ENCODE measurements at regions not wholly inside any gene's neighbourhood (a gene's known extent, or its start where the extent isn't known, plus 50 kb on each side); places are given as distances from the start of the nearest gene placed in this dataset.
"Not testable (repeated sequence)": the region's sequence is repeated elsewhere in the genome, so short reads cannot be mapped to it uniquely, and the experiment has no call there.

- not testable (repeated sequence) for H3K9ac ChIP-seq (ENCODE audit: low read length); H3K27ac ChIP-seq (ENCODE audit: low read depth, low read length); H4K20me1 ChIP-seq (ENCODE audit: low read depth, low read length); H2AFZ ChIP-seq (ENCODE audit: low read depth, low read length, severe bottlenecking); H3K9me2 ChIP-seq (replicated peaks; ENCODE audit: insufficient read depth, low read length); H3K9me3 ChIP-seq (ENCODE audit: insufficient read depth, low read length); H3F3A ChIP-seq (ENCODE audit: insufficient read depth); H3K79me2 ChIP-seq (ENCODE audit: insufficient read depth, low read length); H3K27me3 ChIP-seq (ENCODE audit: low read length); H3K36me3 ChIP-seq (ENCODE audit: low read length); H3K4me3 ChIP-seq (ENCODE audit: insufficient read depth, low read length, poor library complexity, severe bottlenecking); H3K4me2 ChIP-seq (ENCODE audit: low read depth, low read length, poor library complexity, severe bottlenecking)
Observed at GRCh38 chr7:35918217-35918616, 117.4 kb downstream of the SEPTIN7 start.

- not testable (repeated sequence) for H3K4me3 ChIP-seq (ENCODE audit: insufficient read depth, low read length, poor library complexity, severe bottlenecking); H4K20me1 ChIP-seq (ENCODE audit: low read depth, low read length); H3K4me2 ChIP-seq (ENCODE audit: low read depth, low read length, poor library complexity, severe bottlenecking); H3K36me3 ChIP-seq (ENCODE audit: low read length); H3F3A ChIP-seq (ENCODE audit: insufficient read depth); H3K9me3 ChIP-seq (ENCODE audit: insufficient read depth, low read length); H3K9ac ChIP-seq (ENCODE audit: low read length); H3K9me2 ChIP-seq (replicated peaks; ENCODE audit: insufficient read depth, low read length); H3K27ac ChIP-seq (ENCODE audit: low read depth, low read length); H3K27me3 ChIP-seq (ENCODE audit: low read length); H3K79me2 ChIP-seq (ENCODE audit: insufficient read depth, low read length); H2AFZ ChIP-seq (ENCODE audit: low read depth, low read length, severe bottlenecking)
Observed at GRCh38 chr7:35919607-35920006, 118.8 kb downstream of the SEPTIN7 start.

- not testable (repeated sequence) for H3K27me3 ChIP-seq (ENCODE audit: low read length); H3K9ac ChIP-seq (ENCODE audit: low read length); H3K27ac ChIP-seq (ENCODE audit: low read depth, low read length); H3K9me2 ChIP-seq (replicated peaks; ENCODE audit: insufficient read depth, low read length); H3K36me3 ChIP-seq (ENCODE audit: low read length); H3K4me3 ChIP-seq (ENCODE audit: insufficient read depth, low read length, poor library complexity, severe bottlenecking); H4K20me1 ChIP-seq (ENCODE audit: low read depth, low read length); H3F3A ChIP-seq (ENCODE audit: insufficient read depth); H3K4me2 ChIP-seq (ENCODE audit: low read depth, low read length, poor library complexity, severe bottlenecking); H3K9me3 ChIP-seq (ENCODE audit: insufficient read depth, low read length); H2AFZ ChIP-seq (ENCODE audit: low read depth, low read length, severe bottlenecking); H3K79me2 ChIP-seq (ENCODE audit: insufficient read depth, low read length)
Observed at GRCh38 chr7:35921338-35921737, 120.5 kb downstream of the SEPTIN7 start.

GRCh38 chr7:35924668-35925067 is 123.8 kb downstream of the SEPTIN7 start:
- not testable (repeated sequence) for H3K36me3 ChIP-seq (ENCODE audit: low read length); H3F3A ChIP-seq (ENCODE audit: insufficient read depth); H3K9ac ChIP-seq (ENCODE audit: low read length); H3K4me3 ChIP-seq (ENCODE audit: insufficient read depth, low read length, poor library complexity, severe bottlenecking); H3K27ac ChIP-seq (ENCODE audit: low read depth, low read length); H3K9me2 ChIP-seq (replicated peaks; ENCODE audit: insufficient read depth, low read length); H3K9me3 ChIP-seq (ENCODE audit: insufficient read depth, low read length); H3K79me2 ChIP-seq (ENCODE audit: insufficient read depth, low read length); H4K20me1 ChIP-seq (ENCODE audit: low read depth, low read length); H2AFZ ChIP-seq (ENCODE audit: low read depth, low read length, severe bottlenecking); H3K4me2 ChIP-seq (ENCODE audit: low read depth, low read length, poor library complexity, severe bottlenecking); H3K27me3 ChIP-seq (ENCODE audit: low read length)

- not testable (repeated sequence) for H3K27ac ChIP-seq (ENCODE audit: low read depth, low read length); H3K27me3 ChIP-seq (ENCODE audit: low read length); H3K4me3 ChIP-seq (ENCODE audit: insufficient read depth, low read length, poor library complexity, severe bottlenecking); H4K20me1 ChIP-seq (ENCODE audit: low read depth, low read length); H3K9me3 ChIP-seq (ENCODE audit: insufficient read depth, low read length); H3K79me2 ChIP-seq (ENCODE audit: insufficient read depth, low read length); H3K36me3 ChIP-seq (ENCODE audit: low read length); H3K9ac ChIP-seq (ENCODE audit: low read length); H3F3A ChIP-seq (ENCODE audit: insufficient read depth); H3K9me2 ChIP-seq (replicated peaks; ENCODE audit: insufficient read depth, low read length); H3K4me2 ChIP-seq (ENCODE audit: low read depth, low read length, poor library complexity, severe bottlenecking); H2AFZ ChIP-seq (ENCODE audit: low read depth, low read length, severe bottlenecking)
Observed at GRCh38 chr7:35926966-35927365, 126.1 kb downstream of the SEPTIN7 start.

- not testable (repeated sequence) for H3K79me2 ChIP-seq (ENCODE audit: insufficient read depth, low read length); H3K9ac ChIP-seq (ENCODE audit: low read length); H3F3A ChIP-seq (ENCODE audit: insufficient read depth); H3K9me2 ChIP-seq (replicated peaks; ENCODE audit: insufficient read depth, low read length); H3K4me2 ChIP-seq (ENCODE audit: low read depth, low read length, poor library complexity, severe bottlenecking); H3K36me3 ChIP-seq (ENCODE audit: low read length); H4K20me1 ChIP-seq (ENCODE audit: low read depth, low read length); H3K27ac ChIP-seq (ENCODE audit: low read depth, low read length); H3K27me3 ChIP-seq (ENCODE audit: low read length); H3K4me3 ChIP-seq (ENCODE audit: insufficient read depth, low read length, poor library complexity, severe bottlenecking); H3K9me3 ChIP-seq (ENCODE audit: insufficient read depth, low read length); H2AFZ ChIP-seq (ENCODE audit: low read depth, low read length, severe bottlenecking)
Observed at GRCh38 chr7:35931134-35931533, 130.3 kb downstream of the SEPTIN7 start.

- not testable (repeated sequence) for H3F3A ChIP-seq (ENCODE audit: insufficient read depth); H3K27ac ChIP-seq (ENCODE audit: low read depth, low read length); H3K9me3 ChIP-seq (ENCODE audit: insufficient read depth, low read length); H3K27me3 ChIP-seq (ENCODE audit: low read length); H3K9ac ChIP-seq (ENCODE audit: low read length); H3K4me2 ChIP-seq (ENCODE audit: low read depth, low read length, poor library complexity, severe bottlenecking); H2AFZ ChIP-seq (ENCODE audit: low read depth, low read length, severe bottlenecking); H3K36me3 ChIP-seq (ENCODE audit: low read length); H3K9me2 ChIP-seq (replicated peaks; ENCODE audit: insufficient read depth, low read length); H3K4me3 ChIP-seq (ENCODE audit: insufficient read depth, low read length, poor library complexity, severe bottlenecking); H4K20me1 ChIP-seq (ENCODE audit: low read depth, low read length); H3K79me2 ChIP-seq (ENCODE audit: insufficient read depth, low read length)
Observed at GRCh38 chr7:35931551-35931950, 130.7 kb downstream of the SEPTIN7 start.

GRCh38 chr7:35940695-35941094 is 139.8 kb downstream of the SEPTIN7 start:
- H3K27ac ChIP-seq (ENCODE audit: low read depth, low read length); H3K4me2 ChIP-seq (ENCODE audit: low read depth, low read length, poor library complexity, severe bottlenecking); H3K4me3 ChIP-seq (ENCODE audit: insufficient read depth, low read length, poor library complexity, severe bottlenecking); H3K27me3 ChIP-seq (ENCODE audit: low read length); H3K9me2 ChIP-seq (replicated peaks; ENCODE audit: insufficient read depth, low read length); H2AFZ ChIP-seq (ENCODE audit: low read depth, low read length, severe bottlenecking); H4K20me1 ChIP-seq (ENCODE audit: low read depth, low read length); H3F3A ChIP-seq (ENCODE audit: insufficient read depth); H3K9me3 ChIP-seq (ENCODE audit: insufficient read depth, low read length); H3K79me2 ChIP-seq (ENCODE audit: insufficient read depth, low read length); H3K36me3 ChIP-seq (ENCODE audit: low read length); H3K9ac ChIP-seq (ENCODE audit: low read length): not testable (repeated sequence)

All from SU-DHL-6 (cell line).